ENCODE measurements at regions not wholly inside any gene's neighbourhood (a gene's known extent, or its start where the extent isn't known, plus 50 kb on each side); places are given as distances from the start of the nearest gene placed in this dataset.

GRCh38 chr19:34084396-34085145 is 87.7 kb upstream of the LSM14A start:
- H3K36me3 Mint-ChIP-seq = no peaks in the 10 kb centered on the region
- peaks cover 7 to 13% (median 8%) of the 10 kb centered on the region in 3 donors for H3K27me3 Mint-ChIP-seq (ENCODE audit: low read depth in 3 of 3)
- Histone ChIP-seq H3K27me3 (ENCODE audit: control insufficient read depth in 2 of 2, insufficient read depth in 2 of 2, low read length in 2 of 2) (peaks cover 0 to 2% of the 10 kb centered on the region in 2 donors), H2AFZ (ENCODE audit: insufficient read depth, low read depth, low read length, poor library complexity, severe bottlenecking) (no peak overlapping the region), H4K20me1 (ENCODE audit: insufficient read depth, low read length) (no peaks in the 10 kb centered on the region), H3K9me3 (replicated peaks in 1 of 2; ENCODE audit: control insufficient read depth in 1 of 2, insufficient read depth in 1 of 2, low read length in 2 of 2) (no peaks in the 10 kb centered on the region), H3K4me3 (replicated peaks in 1 of 3; ENCODE audit: low read depth in 2 of 3, low read length in 3 of 3) (no peak overlapping the region), H3K4me1 (ENCODE audit: control insufficient read depth in 1 of 2, insufficient read depth in 2 of 2, low read length in 2 of 2) (no peaks in the 10 kb centered on the region), H3K79me2 (ENCODE audit: insufficient read depth, low read length) (no peaks in the 10 kb centered on the region), H3K9ac (ENCODE audit: insufficient read depth, low read length, poor library complexity, severe bottlenecking) (no peak overlapping the region), H3K4me2 (replicated peaks; ENCODE audit: extremely low read depth, low read length, poor library complexity, severe bottlenecking) (no peak overlapping the region), H3K36me3 (replicated peaks in 1 of 2; ENCODE audit: control insufficient read depth in 1 of 2, insufficient read depth in 2 of 2, low read length in 2 of 2) (no peaks in the 10 kb centered on the region), H3K27ac (ENCODE audit: low read depth in 1 of 2, low read length in 2 of 2) (no peak overlapping the region)
- H3K4me1 Mint-ChIP-seq = no peaks in the 10 kb centered on the region
- no peak overlapping the region for H3K4me3 Mint-ChIP-seq
- H3K27ac Mint-ChIP-seq = peak overlapping the region in 1 of 7 donors; percentile 14
- no peak for DNase-seq
- no peak for TF ChIP-seq CTCF (IDR thresholded peaks at IDR 0.05)
- WGBS (ENCODE audit: insufficient coverage) = 0% methylated on average over 1 of the region's 3 CpGs
- intact Hi-C loops (cut with micrococcal nuclease) = no loop called here
- peaks cover 0 to 10% (median 5%) of the 10 kb centered on the region in 7 donors for H3K9me3 Mint-ChIP-seq

- H4K20me1 ChIP-seq (ENCODE audit: insufficient read depth, low read length) = no peaks in the 10 kb centered on the region
- peaks cover 7 to 13% (median 8%) of the 10 kb centered on the region in 3 donors for H3K27me3 Mint-ChIP-seq (ENCODE audit: low read depth in 3 of 3)
Observed at GRCh38 chr19:34085336-34085735, 87.0 kb upstream of the LSM14A start.

More at GRCh38 chr19:34085336-34085735, 87.0 kb upstream of the LSM14A start:
- Histone ChIP-seq H3K9ac (ENCODE audit: insufficient read depth, low read length, poor library complexity, severe bottlenecking) (no peak overlapping the region), H3K79me2 (ENCODE audit: insufficient read depth, low read length) (no peaks in the 10 kb centered on the region), H3K27ac (ENCODE audit: low read depth in 1 of 2, low read length in 2 of 2) (no peak overlapping the region), H3K9me3 (replicated peaks in 1 of 2; ENCODE audit: control insufficient read depth in 1 of 2, insufficient read depth in 1 of 2, low read length in 2 of 2) (no peaks in the 10 kb centered on the region), H2AFZ (ENCODE audit: insufficient read depth, low read depth, low read length, poor library complexity, severe bottlenecking) (no peak overlapping the region), H3K4me2 (replicated peaks; ENCODE audit: extremely low read depth, low read length, poor library complexity, severe bottlenecking) (no peak overlapping the region), H3K27me3 (ENCODE audit: control insufficient read depth in 2 of 2, insufficient read depth in 2 of 2, low read length in 2 of 2) (peaks cover 0 to 2% of the 10 kb centered on the region in 2 donors), H3K4me3 (replicated peaks in 1 of 3; ENCODE audit: low read depth in 2 of 3, low read length in 3 of 3) (no peak overlapping the region), H3K36me3 (replicated peaks in 1 of 2; ENCODE audit: control insufficient read depth in 1 of 2, insufficient read depth in 2 of 2, low read length in 2 of 2) (no peaks in the 10 kb centered on the region), H3K4me1 (ENCODE audit: control insufficient read depth in 1 of 2, insufficient read depth in 2 of 2, low read length in 2 of 2) (no peaks in the 10 kb centered on the region)
- no peak overlapping the region for H3K4me3 Mint-ChIP-seq
- H3K36me3 Mint-ChIP-seq = no peaks in the 10 kb centered on the region
- no peak for TF ChIP-seq CTCF (IDR thresholded peaks at IDR 0.05)
- intact Hi-C loops (cut with micrococcal nuclease) = no loop called here
- DNase-seq = no peak
- H3K4me1 Mint-ChIP-seq = no peaks in the 10 kb centered on the region
- peak overlapping the region in 1 of 7 donors; percentile 76 for H3K27ac Mint-ChIP-seq
- WGBS (ENCODE audit: insufficient coverage) = 77% methylated on average over 2 of the region's 3 CpGs
- H3K9me3 Mint-ChIP-seq = peaks cover 0 to 9% (median 3%) of the 10 kb centered on the region in 7 donors
